ENCODE measurements at regions not wholly inside any gene's neighbourhood (a gene's known extent, or its start where the extent isn't known, plus 50 kb on each side); places are given as distances from the start of the nearest gene placed in this dataset.
"Not testable (repeated sequence)": the region's sequence is repeated elsewhere in the genome, so short reads cannot be mapped to it uniquely, and the experiment has no call there.

- TF ChIP-seq CTCF (IDR thresholded peaks at IDR 0.05; ENCODE audit: borderline replicate concordance, extremely low read depth, insufficient read depth): no peak
- no peak overlapping the region for H3K9ac ChIP-seq (ENCODE audit: low read length in 3 of 3)
- H3K9me3 ChIP-seq (ENCODE audit: control insufficient read depth in 2 of 3, insufficient read depth in 1 of 3, low read length in 3 of 3): no peaks in the 10 kb centered on the region
- no peaks in the 10 kb centered on the region for H3K4me1 ChIP-seq (ENCODE audit: control insufficient read depth in 2 of 3, insufficient read depth in 2 of 3, low read depth in 1 of 3, low read length in 3 of 3)
- DNase-seq (no peak), FAIRE-seq (no peak)
- no peaks in the 10 kb centered on the region for H3K27me3 ChIP-seq (ENCODE audit: control insufficient read depth, insufficient read depth, low read length)
- no peaks in the 10 kb centered on the region for H3K36me3 ChIP-seq (ENCODE audit: control insufficient read depth in 2 of 3, insufficient read depth in 3 of 3, low read length in 3 of 3)
- H3K4me3 ChIP-seq (ENCODE audit: low read length in 3 of 3): no peak overlapping the region
- no peak overlapping the region for H3K27ac ChIP-seq (ENCODE audit: low read depth in 2 of 2, low read length in 2 of 2)
- intact Hi-C loops (cut with DNase I): no loop called here
These were observed 538.9 kb upstream of the GRM7 start for GRCh38 chr3:6321999-6322398.

DNA sequence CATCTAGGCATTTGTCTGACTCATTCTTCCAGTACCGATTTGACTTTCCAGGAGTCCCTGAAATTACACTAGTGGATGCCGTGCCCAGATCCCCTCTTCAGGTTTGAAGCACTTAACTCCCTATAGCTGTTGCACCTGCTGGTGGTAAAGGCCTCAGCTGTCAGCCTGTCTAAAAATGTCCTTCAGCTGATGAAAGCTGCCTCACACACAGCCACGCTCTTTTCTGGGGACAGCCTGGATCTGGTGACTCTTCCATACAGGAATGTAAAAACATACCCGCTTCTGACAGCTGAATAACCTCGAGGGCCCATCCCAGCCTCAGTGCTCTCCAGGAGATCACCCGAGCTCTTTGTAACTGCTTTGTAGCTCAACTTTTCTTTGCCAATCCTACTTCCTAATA lies 534.1 kb upstream of the GRM7 start:
- FAIRE-seq: no peak
- Histone ChIP-seq H3K27ac (ENCODE audit: low read depth in 2 of 2, low read length in 2 of 2) (no peak overlapping the region), H3K9ac (ENCODE audit: low read length in 3 of 3) (no peak overlapping the region), H3K9me3 (ENCODE audit: control insufficient read depth in 2 of 3, insufficient read depth in 1 of 3, low read length in 3 of 3) (no peaks in the 10 kb centered on the region), H3K4me3 (ENCODE audit: low read length in 3 of 3) (no peak overlapping the region), H3K36me3 (ENCODE audit: control insufficient read depth in 2 of 3, insufficient read depth in 3 of 3, low read length in 3 of 3) (no peaks in the 10 kb centered on the region), H3K4me1 (ENCODE audit: control insufficient read depth in 2 of 3, insufficient read depth in 2 of 3, low read depth in 1 of 3, low read length in 3 of 3) (no peaks in the 10 kb centered on the region), H3K27me3 (ENCODE audit: control insufficient read depth, insufficient read depth, low read length) (no peaks in the 10 kb centered on the region)
- DNase-seq: no peak
- intact Hi-C loops (cut with DNase I): no loop called here
- no peak for TF ChIP-seq CTCF (IDR thresholded peaks at IDR 0.05; ENCODE audit: borderline replicate concordance, extremely low read depth, insufficient read depth)

DNA sequence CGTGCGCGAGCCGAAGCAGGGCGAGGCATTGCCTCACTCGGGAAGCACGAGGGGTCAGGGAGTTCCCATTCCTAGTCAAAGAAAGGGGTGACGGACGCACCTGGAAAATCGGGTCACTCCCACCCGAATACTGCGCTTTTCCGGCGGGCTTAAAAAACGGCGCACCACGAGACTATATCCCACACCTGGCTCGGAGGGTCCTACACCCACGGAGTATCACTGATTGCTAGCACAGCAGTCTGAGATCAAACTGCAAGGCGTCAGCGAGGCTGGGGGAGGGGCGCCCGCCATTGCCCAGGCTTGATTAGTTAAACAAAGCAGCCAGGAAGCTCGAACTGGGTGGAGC lies 520.0 kb upstream of the GRM7 start:
- H3K9me3 ChIP-seq (ENCODE audit: control insufficient read depth in 2 of 3, insufficient read depth in 1 of 3, low read length in 3 of 3); H3K4me1 ChIP-seq (ENCODE audit: control insufficient read depth in 2 of 3, insufficient read depth in 2 of 3, low read depth in 1 of 3, low read length in 3 of 3); H3K27me3 ChIP-seq (ENCODE audit: control insufficient read depth, insufficient read depth, low read length); H3K27ac ChIP-seq (ENCODE audit: low read depth in 2 of 2, low read length in 2 of 2); FAIRE-seq; intact Hi-C loops (cut with DNase I); H3K9ac ChIP-seq (ENCODE audit: low read length in 3 of 3); H3K36me3 ChIP-seq (ENCODE audit: control insufficient read depth in 2 of 3, insufficient read depth in 3 of 3, low read length in 3 of 3); DNase-seq; H3K4me3 ChIP-seq (ENCODE audit: low read length in 3 of 3): not testable (repeated sequence)

DNA sequence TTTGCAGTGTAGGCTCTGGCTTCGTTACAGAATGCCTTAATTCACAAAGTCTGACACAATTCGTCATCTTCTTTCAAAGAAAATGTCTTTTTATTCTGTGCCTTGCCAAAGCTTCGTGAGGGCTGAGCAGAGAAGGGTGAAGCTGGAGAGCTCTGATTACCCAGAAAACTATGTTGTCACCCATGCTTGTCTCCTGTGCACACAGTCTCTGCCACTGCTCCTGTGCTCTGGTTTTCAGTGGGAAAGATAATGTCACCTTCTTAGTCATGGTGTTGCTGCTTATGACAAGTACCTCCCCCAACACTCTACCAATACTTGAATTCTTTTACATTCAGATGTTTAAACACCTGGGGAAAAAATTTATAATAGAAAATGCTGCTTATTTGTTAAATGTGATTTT lies 509.2 kb upstream of the GRM7 start:
- no peak for DNase-seq
- Histone ChIP-seq H3K4me3 (ENCODE audit: low read length in 3 of 3) (no peak overlapping the region), H3K4me1 (ENCODE audit: control insufficient read depth in 2 of 3, insufficient read depth in 2 of 3, low read depth in 1 of 3, low read length in 3 of 3) (no peaks in the 10 kb centered on the region), H3K36me3 (ENCODE audit: control insufficient read depth in 2 of 3, insufficient read depth in 3 of 3, low read length in 3 of 3) (no peaks in the 10 kb centered on the region), H3K27ac (ENCODE audit: low read depth in 2 of 2, low read length in 2 of 2) (no peak overlapping the region), H3K9ac (ENCODE audit: low read length in 3 of 3) (no peak overlapping the region), H3K9me3 (ENCODE audit: control insufficient read depth in 2 of 3, insufficient read depth in 1 of 3, low read length in 3 of 3) (no peaks in the 10 kb centered on the region), H3K27me3 (ENCODE audit: control insufficient read depth, insufficient read depth, low read length) (no peaks in the 10 kb centered on the region)
- intact Hi-C loops (cut with DNase I): no loop called here
- FAIRE-seq: no peak
- TF ChIP-seq CTCF (IDR thresholded peaks at IDR 0.05; ENCODE audit: borderline replicate concordance, extremely low read depth, insufficient read depth): no peak

Data from kidney (tissue), 13 donors.